ENCODE measurements at regions not wholly inside any gene's neighbourhood (a gene's known extent, or its start where the extent isn't known, plus 50 kb on each side); places are given as distances from the start of the nearest gene placed in this dataset.
"Not testable (repeated sequence)": the region's sequence is repeated elsewhere in the genome, so short reads cannot be mapped to it uniquely, and the experiment has no call there.

GRCh38 chr3:4150816-4151215 is 152.4 kb upstream of the SETMAR start:
- in situ Hi-C loops (cut with MboI; ENCODE audit: low pct_unique_long_range_greater_than_20kb, low sequenced_read_pairs, unreplicated experiment), result no loop called here
- TF ChIP-seq CTCF (IDR thresholded peaks at IDR 0.05; ENCODE audit: extremely low read depth, insufficient read depth, missing control alignments), result no peak

GRCh38 chr3:4151859-4152258 is 151.3 kb upstream of the SETMAR start:
- no peak for DNase-seq (ENCODE audit: low spot score)
- in situ Hi-C loops (cut with MboI; ENCODE audit: low pct_unique_long_range_greater_than_20kb, low sequenced_read_pairs, unreplicated experiment), result no loop called here
- no peak for TF ChIP-seq CTCF (IDR thresholded peaks at IDR 0.05; ENCODE audit: extremely low read depth, insufficient read depth, missing control alignments)

More at GRCh38 chr3:4150816-4151215, 152.4 kb upstream of the SETMAR start:
- DNase-seq (ENCODE audit: low spot score), result no peak

- TF ChIP-seq CTCF (IDR thresholded peaks at IDR 0.05; ENCODE audit: extremely low read depth, insufficient read depth, missing control alignments), result no peak
- DNase-seq (ENCODE audit: low spot score), result no peak
- in situ Hi-C loops (cut with MboI; ENCODE audit: low pct_unique_long_range_greater_than_20kb, low sequenced_read_pairs, unreplicated experiment), result no loop called here
These were observed 149.4 kb upstream of the SETMAR start for GRCh38 chr3:4153771-4154170.

GRCh38 chr3:4158329-4158728 is 144.8 kb upstream of the SETMAR start:
- no peak for TF ChIP-seq CTCF (IDR thresholded peaks at IDR 0.05; ENCODE audit: extremely low read depth, insufficient read depth, missing control alignments)
- no peak for DNase-seq (ENCODE audit: low spot score)
- in situ Hi-C loops (cut with MboI; ENCODE audit: low pct_unique_long_range_greater_than_20kb, low sequenced_read_pairs, unreplicated experiment), result no loop called here

GRCh38 chr3:4162096-4162495 is 141.1 kb upstream of the SETMAR start:
- no peak for DNase-seq (ENCODE audit: low spot score)
- TF ChIP-seq CTCF (IDR thresholded peaks at IDR 0.05; ENCODE audit: extremely low read depth, insufficient read depth, missing control alignments), result no peak
- in situ Hi-C loops (cut with MboI; ENCODE audit: low pct_unique_long_range_greater_than_20kb, low sequenced_read_pairs, unreplicated experiment), result no loop called here

- DNase-seq (ENCODE audit: low spot score), result no peak
- no peak for TF ChIP-seq CTCF (IDR thresholded peaks at IDR 0.05; ENCODE audit: extremely low read depth, insufficient read depth, missing control alignments)
- in situ Hi-C loops (cut with MboI; ENCODE audit: low pct_unique_long_range_greater_than_20kb, low sequenced_read_pairs, unreplicated experiment), result no loop called here
These were observed 140.2 kb upstream of the SETMAR start for GRCh38 chr3:4163011-4163410.

- in situ Hi-C loops (cut with MboI; ENCODE audit: low pct_unique_long_range_greater_than_20kb, low sequenced_read_pairs, unreplicated experiment), result no loop called here
These were observed 136.6 kb upstream of the SETMAR start for GRCh38 chr3:4166540-4166939.

GRCh38 chr3:4167230-4167629 is 135.9 kb upstream of the SETMAR start:
- DNase-seq (ENCODE audit: low spot score); in situ Hi-C loops (cut with MboI; ENCODE audit: low pct_unique_long_range_greater_than_20kb, low sequenced_read_pairs, unreplicated experiment): not testable (repeated sequence)

More at GRCh38 chr3:4166540-4166939, 136.6 kb upstream of the SETMAR start:
- no peak for DNase-seq (ENCODE audit: low spot score)
- no peak for TF ChIP-seq CTCF (IDR thresholded peaks at IDR 0.05; ENCODE audit: extremely low read depth, insufficient read depth, missing control alignments)

Data from GM13977 (cell line).